Loucy (cell line): ENCODE measurements at regions not wholly inside any gene's neighbourhood (a gene's known extent, or its start where the extent isn't known, plus 50 kb on each side); places are given as distances from the start of the nearest gene placed in this dataset.

Source experiments
- H2AFZ ChIP-seq: fragments of 200-600 bp; sonication (generic); 2 replicates; pipeline ENCODE4 v1.6.0; 2016; ENCODE audit warnings: antibody characterized with exemption, mild to moderate bottlenecking, low read length, moderate library complexity
- H3F3A ChIP-seq: fragments of 200-600 bp; 2 replicates; pipeline ENCODE4 v1.6.0; 2016; ENCODE audit warnings: antibody characterized with exemption, low read depth, mild to moderate bottlenecking
- H3K27me3 ChIP-seq: fragments of 200-600 bp; sonication (generic); 2 replicates; pipeline ENCODE4 v1.6.1; 2014; ENCODE audit warnings: low read length, mild to moderate bottlenecking; ENCODE audit not compliant: insufficient read depth, poor library complexity, severe bottlenecking
- H3K36me3 ChIP-seq: fragments of 200-600 bp; sonication (generic); 2 replicates; pipeline ENCODE4 v1.6.1; 2016; ENCODE audit warnings: low read length; ENCODE audit not compliant: insufficient read depth
- H3K4me1 ChIP-seq: fragments of 200-600 bp; sonication (generic); 2 replicates; pipeline ENCODE4 v1.5.1; 2014; ENCODE audit warnings: low read length, mild to moderate bottlenecking; ENCODE audit not compliant: insufficient read depth, poor library complexity, severe bottlenecking
- H3K4me2 ChIP-seq: fragments of 200-600 bp; sonication (generic); 2 replicates; pipeline ENCODE4 v1.6.0; 2014; ENCODE audit warnings: antibody characterized with exemption, low read length, low read depth, mild to moderate bottlenecking; ENCODE audit not compliant: poor library complexity, severe bottlenecking
- H3K4me3 ChIP-seq: fragments of 200-600 bp; sonication (generic); 2 replicates; pipeline ENCODE4 v1.5.1; 2014; ENCODE audit warnings: low read length, mild to moderate bottlenecking, mixed read lengths; ENCODE audit not compliant: poor library complexity, severe bottlenecking
- H3K79me2 ChIP-seq: fragments of 200-600 bp; sonication (generic); 2 replicates; pipeline ENCODE4 v1.6.1; 2014; ENCODE audit warnings: low read length; ENCODE audit not compliant: insufficient read depth
- H3K9ac ChIP-seq: fragments of 200-600 bp; sonication (generic); 2 replicates; pipeline ENCODE4 v1.6.0; 2014; ENCODE audit warnings: mild to moderate bottlenecking, low read depth, low read length, moderate library complexity; ENCODE audit not compliant: poor library complexity, severe bottlenecking
- H3K9me2 ChIP-seq: fragments of 200-600 bp; sonication (generic); replicated peaks from 2 replicates; pipeline ENCODE4 v1.6.1; 2016; ENCODE audit warnings: low read depth, low read length, mixed read lengths
- H3K9me3 ChIP-seq: fragments of 200-600 bp; sonication (generic); 2 replicates; pipeline ENCODE4 v1.6.1; 2014; ENCODE audit warnings: mild to moderate bottlenecking, antibody characterized with exemption, low read length, low read depth; ENCODE audit not compliant: insufficient read depth
- H4K20me1 ChIP-seq: fragments of 200-600 bp; sonication (generic); 2 replicates; pipeline ENCODE4 v1.6.0; 2014; ENCODE audit warnings: antibody characterized with exemption, low read length, mild to moderate bottlenecking; ENCODE audit not compliant: insufficient read depth, poor library complexity, severe bottlenecking
- CTCF ChIP-seq: fragments of 200-600 bp; sonication (generic); conservative IDR thresholded peaks from 2 replicates; pipeline ENCODE4 v1.5.1; 2014; ENCODE audit warnings: mild to moderate bottlenecking, antibody characterized with exemption, low read length
- EZH2phosphoT487 ChIP-seq: fragments of 200-600 bp; IDR thresholded peaks from 2 replicates; pipeline ENCODE4 v1.6.1; 2018; ENCODE audit warnings: antibody characterized with exemption, mild to moderate bottlenecking, moderate library complexity, borderline replicate concordance

DNA sequence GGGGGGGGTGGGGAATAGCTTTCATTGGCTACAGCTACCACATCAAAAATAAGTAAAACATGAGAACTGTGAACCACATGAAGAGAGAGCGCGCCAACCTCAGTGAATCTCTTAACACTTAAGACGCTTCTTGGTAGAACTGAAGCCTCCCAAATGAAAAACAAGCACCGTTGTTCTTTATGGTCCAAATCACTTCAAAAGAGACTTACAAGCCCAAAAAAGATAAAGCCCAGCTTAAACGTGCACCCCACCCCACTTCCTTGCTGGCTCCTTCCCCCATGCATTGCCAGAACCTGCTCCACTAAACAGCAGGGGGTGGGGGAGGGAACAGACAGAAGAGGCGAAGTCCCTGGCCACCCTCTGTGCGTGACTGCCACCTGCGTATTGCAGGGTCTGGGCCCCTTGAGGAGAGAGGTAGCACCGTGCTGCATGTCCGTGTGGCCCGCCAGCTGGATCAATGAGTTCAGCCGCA, 479.1 kb downstream of the FOXO1 start:
- H3K4me3 ChIP-seq: peak overlapping the region; percentile 40
- no peak overlapping the region; the same call in 1 of the 2 replicates for H2AFZ ChIP-seq
- H3K27me3 ChIP-seq: no peaks in the 10 kb centered on the region
- H3K79me2 ChIP-seq: no peaks in the 10 kb centered on the region
- H3K4me2 ChIP-seq: peak overlapping the region; percentile 69
- H3K9ac ChIP-seq: no peak overlapping the region
- H3K9me3 ChIP-seq: no peaks in the 10 kb centered on the region
- H3K4me1 ChIP-seq: peaks cover 47% of the 10 kb centered on the region
- H3K36me3 ChIP-seq: no peaks in the 10 kb centered on the region
- H3F3A ChIP-seq: peaks cover 3% of the 10 kb centered on the region; the same call in 1 of the 2 replicates
- no peaks in the 10 kb centered on the region for H3K9me2 ChIP-seq
- no peaks in the 10 kb centered on the region for H4K20me1 ChIP-seq
- TF ChIP-seq EZH2phosphoT487 (no peak), CTCF (no peak)

DNA sequence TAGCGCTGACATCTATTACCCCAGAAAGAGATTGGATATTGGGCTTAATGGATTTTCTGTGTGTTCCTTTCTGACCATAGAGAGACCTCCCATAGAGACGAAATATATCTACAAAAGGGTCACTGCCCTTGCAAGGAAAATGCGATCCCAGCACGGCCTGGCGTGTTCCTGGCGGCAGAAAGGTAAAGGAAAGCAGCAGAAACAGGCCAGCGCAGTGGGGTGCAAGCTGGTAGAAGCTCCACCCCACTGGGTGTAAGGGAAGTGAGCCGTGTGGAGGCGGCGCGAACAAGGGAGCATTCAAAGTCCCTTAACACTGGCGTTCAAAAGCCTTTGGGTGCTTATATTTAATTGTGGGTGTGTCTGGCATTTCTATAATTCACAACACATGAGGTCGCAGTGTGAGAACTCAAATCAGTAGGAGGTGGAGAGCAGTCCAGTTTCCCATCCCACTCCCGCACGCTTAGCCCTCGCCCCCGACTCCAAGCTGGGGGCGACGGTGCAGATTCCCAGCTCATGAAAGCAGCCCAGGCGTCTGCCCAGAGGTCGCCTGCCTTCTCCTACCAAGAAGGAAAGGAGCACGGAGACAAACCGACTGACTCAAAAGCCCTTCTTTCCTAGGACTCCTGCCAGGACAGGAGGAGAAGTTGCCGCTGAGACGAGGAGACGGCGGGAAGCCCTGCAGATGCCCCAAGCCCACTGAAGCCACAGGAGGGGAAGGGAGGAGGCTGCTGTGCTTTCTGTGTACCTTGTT, 478.4 kb downstream of the FOXO1 start:
- Histone ChIP-seq H3K9ac (no peak overlapping the region), H3K4me3 (no peak overlapping the region), H3K79me2 (no peaks in the 10 kb centered on the region), H3K4me2 (peak overlapping the region; percentile 69), H3K9me3 (no peaks in the 10 kb centered on the region), H2AFZ (no peak overlapping the region), H3F3A (peaks cover 3% of the 10 kb centered on the region; the same call in 1 of the 2 replicates), H3K4me1 (peaks cover 47% of the 10 kb centered on the region), H3K36me3 (no peaks in the 10 kb centered on the region), H3K9me2 (no peaks in the 10 kb centered on the region), H3K27me3 (no peaks in the 10 kb centered on the region), H4K20me1 (no peaks in the 10 kb centered on the region)
- TF ChIP-seq CTCF: no peak

- no peak overlapping the region for H2AFZ ChIP-seq
- peak overlapping the region; percentile 4 for H3K9ac ChIP-seq
- H3K4me2 ChIP-seq: peak overlapping the region; percentile 49
- no peaks in the 10 kb centered on the region for H3K79me2 ChIP-seq
- no peaks in the 10 kb centered on the region for H4K20me1 ChIP-seq
- no peaks in the 10 kb centered on the region for H3K27me3 ChIP-seq
- no peaks in the 10 kb centered on the region for H3K36me3 ChIP-seq
- H3K9me3 ChIP-seq: no peaks in the 10 kb centered on the region
- no peaks in the 10 kb centered on the region for H3K9me2 ChIP-seq
- H3F3A ChIP-seq: peaks cover 3% of the 10 kb centered on the region; the same call in 1 of the 2 replicates
- H3K4me1 ChIP-seq: peaks cover 47% of the 10 kb centered on the region
- TF ChIP-seq EZH2phosphoT487: no peak
- no peak for TF ChIP-seq CTCF
- no peak overlapping the region for H3K4me3 ChIP-seq
Observed at GRCh38 chr13:40189426-40189825, 477.0 kb downstream of the FOXO1 start.
